Tibial nerve (tissue), 4 donors: ENCODE measurements at regions not wholly inside any gene's neighbourhood (a gene's known extent, or its start where the extent isn't known, plus 50 kb on each side); places are given as distances from the start of the nearest gene placed in this dataset.

Source experiments
- EP300 ChIP-seq, 2 donors: sonication (generic); formaldehyde crosslinking; IDR thresholded peaks; one replicate each; pipeline ENCODE4 v1.6.1; 2017; ENCODE audit warnings: antibody characterized with exemption in 2 of 2, mild to moderate bottlenecking in 1 of 2
- POLR2A ChIP-seq, 2 donors: fragments of 450-650 bp; IDR thresholded peaks; one replicate each; pipeline ENCODE4 v1.6.1; 2017; ENCODE audit warnings: antibody characterized with exemption in 2 of 2, mild to moderate bottlenecking in 2 of 2, moderate library complexity in 2 of 2
- TF ChIP-seq, protein P1 (sequence below), 5 experiments: fragments of 200-600 bp in 3 of 5; fragments of 450-650 bp in 2 of 5; sonication (generic) in 3 of 5; IDR thresholded peaks; one replicate each; pipeline ENCODE4 v1.5.1; 2016 to 2019; ENCODE audit warnings: antibody characterized with exemption in 5 of 5, mild to moderate bottlenecking in 3 of 5, moderate library complexity in 2 of 5

DNA sequence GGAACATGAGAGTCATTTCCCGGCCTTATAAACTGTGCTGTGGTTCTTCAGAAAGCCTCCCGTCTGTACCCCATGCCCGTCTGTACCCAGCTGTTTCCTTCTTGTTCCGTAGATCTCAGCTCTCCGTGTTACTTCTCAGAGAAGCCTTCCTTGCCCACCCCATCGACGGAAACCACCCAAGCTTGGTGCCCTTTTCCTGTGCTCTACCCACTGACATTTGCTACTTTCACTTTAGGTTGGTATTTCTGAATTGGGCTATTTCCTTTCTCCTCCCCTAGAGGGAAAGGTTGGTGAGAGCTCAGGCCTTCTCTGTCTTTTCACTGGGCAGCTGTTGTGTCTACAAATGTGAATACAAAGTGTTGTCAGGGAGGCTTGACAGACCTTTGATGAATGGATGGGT, 764.5 kb upstream of the ADAMTS16 start:
- TF ChIP-seq, protein P1, sequence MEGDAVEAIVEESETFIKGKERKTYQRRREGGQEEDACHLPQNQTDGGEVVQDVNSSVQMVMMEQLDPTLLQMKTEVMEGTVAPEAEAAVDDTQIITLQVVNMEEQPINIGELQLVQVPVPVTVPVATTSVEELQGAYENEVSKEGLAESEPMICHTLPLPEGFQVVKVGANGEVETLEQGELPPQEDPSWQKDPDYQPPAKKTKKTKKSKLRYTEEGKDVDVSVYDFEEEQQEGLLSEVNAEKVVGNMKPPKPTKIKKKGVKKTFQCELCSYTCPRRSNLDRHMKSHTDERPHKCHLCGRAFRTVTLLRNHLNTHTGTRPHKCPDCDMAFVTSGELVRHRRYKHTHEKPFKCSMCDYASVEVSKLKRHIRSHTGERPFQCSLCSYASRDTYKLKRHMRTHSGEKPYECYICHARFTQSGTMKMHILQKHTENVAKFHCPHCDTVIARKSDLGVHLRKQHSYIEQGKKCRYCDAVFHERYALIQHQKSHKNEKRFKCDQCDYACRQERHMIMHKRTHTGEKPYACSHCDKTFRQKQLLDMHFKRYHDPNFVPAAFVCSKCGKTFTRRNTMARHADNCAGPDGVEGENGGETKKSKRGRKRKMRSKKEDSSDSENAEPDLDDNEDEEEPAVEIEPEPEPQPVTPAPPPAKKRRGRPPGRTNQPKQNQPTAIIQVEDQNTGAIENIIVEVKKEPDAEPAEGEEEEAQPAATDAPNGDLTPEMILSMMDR (IDR thresholded peaks at IDR 0.05) = no peak
- TF ChIP-seq EP300 (IDR thresholded peaks at IDR 0.05) (no peak), POLR2A (IDR thresholded peaks at IDR 0.05) (no peak)
